SK-MEL-5 (cell line): ENCODE measurements at regions not wholly inside any gene's neighbourhood (a gene's known extent, or its start where the extent isn't known, plus 50 kb on each side); places are given as distances from the start of the nearest gene placed in this dataset.
A peak's percentile ranks its signal among the peaks of the same experiment; 100 is the strongest.

Source experiments
- DNase-seq: peaks from one replicate; pipeline ENCODE4 v3.0.0-alpha.2; 2016; ENCODE audit warnings: low read depth, low spot score
- in situ Hi-C: cut with HindIII; loops from 2 replicates; pipeline ENCODE4 v1.10.0; 2016; ENCODE audit warnings: low sequenced_read_pairs, high pct_unique_total_duplicates, low pct_unique_long_range_greater_than_20kb

GRCh38 chr6:28648035-28648877 lies 122.6 kb downstream of the GPX5 start:
- peak; percentile 90 for DNase-seq
- in situ Hi-C loops, result no loop called here

GRCh38 chr6:28648878-28649375 lies 123.2 kb downstream of the GPX5 start:
- peak; percentile 34 for DNase-seq
- in situ Hi-C loops, result no loop called here

GRCh38 chr6:28651161-28651560 lies 125.5 kb downstream of the GPX5 start:
- no peak for DNase-seq
- in situ Hi-C loops, result no loop called here

GRCh38 chr6:28653876-28654275 lies 128.2 kb downstream of the GPX5 start:
- no peak for DNase-seq
- in situ Hi-C loops, result no loop called here

GRCh38 chr6:28655164-28655563 lies 129.5 kb downstream of the GPX5 start:
- in situ Hi-C loops, result no loop called here
- no peak for DNase-seq

GRCh38 chr6:28656715-28657114 lies 131.0 kb downstream of the GPX5 start:
- DNase-seq, result no peak
- in situ Hi-C loops, result no loop called here

- in situ Hi-C loops, result no loop called here
- DNase-seq, result no peak
These were observed 131.7 kb downstream of the GPX5 start for GRCh38 chr6:28657381-28657768.

- in situ Hi-C loops, result no loop called here
- peak; percentile 62 for DNase-seq
These were observed 132.2 kb downstream of the GPX5 start for GRCh38 chr6:28657769-28658465.

- in situ Hi-C loops, result no loop called here
- peak; percentile 21 for DNase-seq
These were observed 133.0 kb downstream of the GPX5 start for GRCh38 chr6:28658475-28659249.

- peak; percentile 6 for DNase-seq
- in situ Hi-C loops, result no loop called here
These were observed 133.5 kb downstream of the GPX5 start for GRCh38 chr6:28659250-28659566.

- in situ Hi-C loops, result no loop called here
- no peak for DNase-seq
These were observed 135.5 kb downstream of the GPX5 start for GRCh38 chr6:28661097-28661713.

- no peak for DNase-seq
- in situ Hi-C loops, result no loop called here
These were observed 139.3 kb downstream of the GPX5 start for GRCh38 chr6:28664870-28665396.

- in situ Hi-C loops, result no loop called here
- DNase-seq, result no peak
These were observed 147.7 kb downstream of the GPX5 start for GRCh38 chr6:28673417-28673786.

- in situ Hi-C loops, result no loop called here
- peak; percentile 83 for DNase-seq
These were observed 148.3 kb downstream of the GPX5 start for GRCh38 chr6:28673787-28674671.

GRCh38 chr6:28675600-28675999 lies 149.9 kb downstream of the GPX5 start:
- in situ Hi-C loops, result no loop called here
- no peak for DNase-seq

- DNase-seq, result no peak
- in situ Hi-C loops, result no loop called here
These were observed 156.9 kb downstream of the GPX5 start for GRCh38 chr6:28682542-28682941.
